MM.1S (cell line): ENCODE measurements at regions not wholly inside any gene's neighbourhood (a gene's known extent, or its start where the extent isn't known, plus 50 kb on each side); places are given as distances from the start of the nearest gene placed in this dataset.

ENCODE experiments used
- CTCF ChIP-seq: fragments of 300-600 bp; sonication (generic); IDR thresholded peaks from 2 replicates; pipeline ENCODE4 v1.5.1; 2016; ENCODE audit warnings: antibody characterized with exemption, low read length, mixed read lengths
- EZH2 ChIP-seq: fragments of 300-600 bp; sonication (generic); optimal IDR thresholded peaks from 2 replicates; pipeline ENCODE3; 2017; ENCODE audit warnings: low read depth, mild to moderate bottlenecking, antibody characterized with exemption, low read length, mixed read lengths

- TF ChIP-seq CTCF (no peak), EZH2 (no peak)
Measured at GRCh38 chr20:43352996-43353395, 104.7 kb upstream of the SRSF6 start.
